Hepatocyte (in vitro differentiated cells): ENCODE measurements at regions not wholly inside any gene's neighbourhood (a gene's known extent, or its start where the extent isn't known, plus 50 kb on each side); places are given as distances from the start of the nearest gene placed in this dataset.

Source experiments
- DNase-seq: peaks from one replicate; pipeline ENCODE4 v3.0.0-alpha.2; 2016; ENCODE audit warnings: low spot score
- H2AFZ ChIP-seq: fragments of 200-600 bp; sonication (generic); 2 replicates; pipeline ENCODE4 v1.6.0; 2016; ENCODE audit warnings: antibody characterized with exemption, mild to moderate bottlenecking
- H3K27ac ChIP-seq: fragments of 200-600 bp; sonication (generic); 2 replicates; pipeline ENCODE4 v1.5.1; 2016; ENCODE audit warnings: mild to moderate bottlenecking
- H3K27me3 ChIP-seq: fragments of 200-600 bp; sonication (generic); 2 replicates; pipeline ENCODE4 v1.6.1; 2016
- H3K36me3 ChIP-seq: fragments of 200-600 bp; sonication (generic); replicated peaks from 2 replicates; pipeline ENCODE4 v1.5.1; 2016; ENCODE audit warnings: low read depth; ENCODE audit not compliant: insufficient read depth
- H3K4me1 ChIP-seq: fragments of 200-600 bp; sonication (generic); 2 replicates; pipeline ENCODE4 v1.5.1; 2016; ENCODE audit warnings: mild to moderate bottlenecking, moderate library complexity; ENCODE audit not compliant: insufficient read depth
- H3K4me2 ChIP-seq: fragments of 200-600 bp; sonication (generic); 2 replicates; pipeline ENCODE4 v1.6.0; 2016
- H3K4me3 ChIP-seq: fragments of 200-600 bp; sonication (generic); 2 replicates; pipeline ENCODE4 v1.5.1; 2016; ENCODE audit warnings: mild to moderate bottlenecking
- H3K79me2 ChIP-seq: fragments of 200-600 bp; sonication (generic); 2 replicates; pipeline ENCODE4 v1.6.0; 2017; ENCODE audit warnings: mild to moderate bottlenecking
- H3K9me2 ChIP-seq: fragments of 200-600 bp; sonication (generic); replicated peaks from 2 replicates; pipeline ENCODE4 v1.6.0; 2017; ENCODE audit warnings: mild to moderate bottlenecking; ENCODE audit not compliant: insufficient read depth
- H3K9me3 ChIP-seq: fragments of 200-600 bp; sonication (generic); 2 replicates; pipeline ENCODE4 v1.5.1; 2016; ENCODE audit warnings: low read depth, mild to moderate bottlenecking
- H4K20me1 ChIP-seq: fragments of 200-600 bp; sonication (generic); 2 replicates; pipeline ENCODE4 v1.6.0; 2016; ENCODE audit warnings: mild to moderate bottlenecking; ENCODE audit not compliant: insufficient read depth, poor library complexity, severe bottlenecking
- CTCF ChIP-seq: fragments of 200-600 bp; sonication (generic); IDR thresholded peaks from 2 replicates; pipeline ENCODE4 v1.5.1; 2016; ENCODE audit warnings: antibody characterized with exemption, mild to moderate bottlenecking; ENCODE audit not compliant: poor library complexity
- EZH2 ChIP-seq: fragments of 200-600 bp; sonication (generic); IDR thresholded peaks from 2 replicates; pipeline ENCODE4 v1.6.1; 2016; ENCODE audit warnings: antibody characterized with exemption, mild to moderate bottlenecking, borderline replicate concordance
- EZH2phosphoT487 ChIP-seq: fragments of 200-600 bp; sonication (generic); IDR thresholded peaks from one replicate; pipeline ENCODE4 v1.6.1; 2018; ENCODE audit warnings: antibody characterized with exemption, mild to moderate bottlenecking, low read depth, moderate library complexity; ENCODE audit not compliant: unreplicated experiment, severe bottlenecking
- WGBS: methylation state at CpG from one replicate; pipeline ENCODE4 v1.1.6; 2016; ENCODE audit warnings: low lambda C conversion rate; ENCODE audit errors: missing lambda C conversion rate; 5-methylcytosine and 5-hydroxymethylcytosine counted together

GRCh38 chr1:67619080-67619479 lies 65.9 kb upstream of the GADD45A start:
- Histone ChIP-seq H2AFZ (no peak overlapping the region), H3K4me2 (no peak overlapping the region), H3K4me3 (no peak overlapping the region), H3K27ac (no peak overlapping the region), H3K9me3 (no peaks in the 10 kb centered on the region), H3K36me3 (no peaks in the 10 kb centered on the region), H3K79me2 (no peaks in the 10 kb centered on the region), H3K27me3 (no peaks in the 10 kb centered on the region), H3K4me1 (no peaks in the 10 kb centered on the region), H4K20me1 (no peaks in the 10 kb centered on the region), H3K9me2 (no peaks in the 10 kb centered on the region)
- DNase-seq, result no peak
- 66% methylated on average over 2 of the region's 2 CpGs for WGBS
- TF ChIP-seq EZH2phosphoT487 (no peak), CTCF (no peak), EZH2 (no peak)

GRCh38 chr1:67623906-67624305 lies 61.1 kb upstream of the GADD45A start:
- H3K4me3 ChIP-seq, result no peak overlapping the region
- H4K20me1 ChIP-seq, result no peaks in the 10 kb centered on the region
- H3K27ac ChIP-seq, result no peak overlapping the region
- WGBS, result 90% methylated on average over 3 of the region's 3 CpGs
- no peaks in the 10 kb centered on the region for H3K4me1 ChIP-seq
- no peaks in the 10 kb centered on the region for H3K9me2 ChIP-seq
- H3K4me2 ChIP-seq, result no peak overlapping the region
- H3K9me3 ChIP-seq, result no peaks in the 10 kb centered on the region
- DNase-seq, result no peak
- no peaks in the 10 kb centered on the region for H3K36me3 ChIP-seq
- H3K27me3 ChIP-seq, result no peaks in the 10 kb centered on the region
- TF ChIP-seq EZH2phosphoT487 (no peak), EZH2 (no peak), CTCF (no peak)
- H2AFZ ChIP-seq, result no peak overlapping the region
- no peaks in the 10 kb centered on the region for H3K79me2 ChIP-seq

GRCh38 chr1:67624680-67625079 lies 60.3 kb upstream of the GADD45A start:
- DNase-seq, result no peak

More at GRCh38 chr1:67624680-67625079, 60.3 kb upstream of the GADD45A start:
- no peaks in the 10 kb centered on the region for H3K27me3 ChIP-seq
- H3K27ac ChIP-seq, result no peak overlapping the region
- H3K9me2 ChIP-seq, result no peaks in the 10 kb centered on the region
- H3K9me3 ChIP-seq, result no peaks in the 10 kb centered on the region
- no peak overlapping the region for H3K4me2 ChIP-seq
- H3K4me1 ChIP-seq, result peaks cover 5% of the 10 kb centered on the region
- TF ChIP-seq CTCF (no peak), EZH2phosphoT487 (no peak)
- no peak overlapping the region for H2AFZ ChIP-seq
- no peaks in the 10 kb centered on the region for H3K36me3 ChIP-seq
- H3K79me2 ChIP-seq, result no peaks in the 10 kb centered on the region
- no peaks in the 10 kb centered on the region for H4K20me1 ChIP-seq
- 100% methylated on average over 2 of the region's 2 CpGs for WGBS
- no peak overlapping the region for H3K4me3 ChIP-seq
